Small intestine (tissue), 7 donors: ENCODE measurements at regions not wholly inside any gene's neighbourhood (a gene's known extent, or its start where the extent isn't known, plus 50 kb on each side); places are given as distances from the start of the nearest gene placed in this dataset.

ENCODE experiments used
- DNase-seq, 2 donors: peaks; one replicate each; pipeline versions ENCODE4 v3.0.0 to v3.0.0-alpha.2; 2013
- FAIRE-seq: peaks from 2 replicates; lab custom pipeline; 2012; peaks lifted over from hg19 to GRCh38; lab: Jason Lieb, UNC
- H3K27ac ChIP-seq, 3 donors: one replicate each; pipeline ENCODE4 v1.5.1; 2013; ENCODE audit warnings: low read length in 2 of 3, mild to moderate bottlenecking in 2 of 3, control low read depth in 1 of 3, inconsistent platforms in 1 of 3, low read depth in 1 of 3, moderate library complexity in 1 of 3
- H3K27me3 ChIP-seq, 3 donors: one replicate each; pipeline ENCODE4 v1.6.1; 2013; ENCODE audit warnings: low read length in 3 of 3, inconsistent platforms in 1 of 3; ENCODE audit not compliant: control insufficient read depth in 3 of 3, insufficient read depth in 3 of 3
- H3K36me3 ChIP-seq, 3 donors: one replicate each; pipeline ENCODE4 v1.6.1; 2013; ENCODE audit warnings: low read length in 3 of 3, inconsistent platforms in 1 of 3, low read depth in 1 of 3, mild to moderate bottlenecking in 1 of 3, moderate library complexity in 1 of 3; ENCODE audit not compliant: control insufficient read depth in 3 of 3, insufficient read depth in 2 of 3
- H3K4me1 ChIP-seq, 3 donors: one replicate each; pipeline ENCODE4 v1.6.1; 2013; ENCODE audit warnings: low read length in 2 of 3, inconsistent platforms in 1 of 3, low read depth in 1 of 3, mild to moderate bottlenecking in 1 of 3, moderate library complexity in 1 of 3; ENCODE audit not compliant: control insufficient read depth in 3 of 3, insufficient read depth in 2 of 3
- H3K4me3 ChIP-seq, 3 donors: one replicate each; pipeline ENCODE4 v1.5.1; 2013; ENCODE audit warnings: low read length in 3 of 3, control low read depth in 1 of 3, inconsistent platforms in 1 of 3, low read depth in 1 of 3, mild to moderate bottlenecking in 1 of 3, moderate library complexity in 1 of 3
- H3K9me3 ChIP-seq, 2 donors: one replicate each; pipeline ENCODE4 v1.6.1; 2013; ENCODE audit warnings: low read depth in 1 of 2, low read length in 1 of 2; ENCODE audit not compliant: control insufficient read depth in 2 of 2, insufficient read depth in 1 of 2
- WGBS, 3 donors: extraction: QIAGEN DNeasy Blood & Tissue Kit; methylation state at CpG; one replicate each; pipeline ENCODE4 v1.1.7; 2013; 5-methylcytosine and 5-hydroxymethylcytosine counted together
- donor health status: healthy with polysubstance abuse.
- donor health status: control.
- donor health status: control.
- donor health status: Bipolar disorder and iron deficiency.
- donor health status: healthy.

DNA sequence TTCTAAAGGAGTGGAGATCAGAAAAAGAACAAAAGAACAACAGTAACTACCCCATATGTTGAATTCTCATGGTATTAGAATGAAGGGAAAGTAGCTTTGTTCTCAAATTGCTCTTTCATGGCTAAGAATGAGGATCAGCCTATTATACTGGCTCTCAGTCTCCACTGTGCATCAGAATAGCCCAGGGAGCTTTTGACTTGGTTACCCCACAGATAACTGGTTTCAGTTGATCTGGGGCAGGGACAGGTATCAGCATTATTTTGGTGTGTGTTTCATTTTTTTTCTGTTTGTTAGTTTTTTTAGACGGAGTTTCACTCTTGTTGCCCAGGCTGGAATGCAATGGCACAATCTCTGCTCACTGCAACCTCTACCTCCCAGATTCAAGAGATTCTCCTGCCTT is 311.7 kb upstream of the TLE3 start:
- no peak for DNase-seq
- Histone ChIP-seq H3K4me1 (peaks cover 0 to 26% (median 5%) of the 10 kb centered on the region in 3 donors), H3K4me3 (no peak overlapping the region), H3K36me3 (no peaks in the 10 kb centered on the region), H3K27ac (no peak overlapping the region), H3K9me3 (peaks cover 0 to 22% of the 10 kb centered on the region in 2 donors), H3K27me3 (no peaks in the 10 kb centered on the region)
- no peak for FAIRE-seq
- WGBS, 3 donors = 82 to 85% (median 85%) methylated on average over 1 of the region's 1 CpG

DNA sequence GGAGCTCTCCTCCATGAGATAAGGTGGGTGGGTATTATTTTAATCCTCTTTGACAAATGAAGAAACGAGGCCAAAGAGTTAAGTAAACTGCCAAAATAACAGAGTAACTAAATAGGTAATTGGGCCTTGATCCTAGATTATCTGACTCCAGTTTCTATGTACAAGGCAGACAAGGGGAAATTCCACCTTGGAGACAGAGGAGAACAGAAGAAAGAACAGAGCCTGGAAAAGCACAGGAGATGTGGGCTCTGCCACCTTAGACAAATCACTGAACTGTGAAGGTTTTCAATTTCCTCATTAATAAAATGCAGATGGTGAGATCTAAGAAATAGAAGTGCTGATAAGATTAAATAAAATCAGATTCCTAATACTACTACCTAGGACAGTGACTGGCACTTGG is 310.2 kb upstream of the TLE3 start:
- no peak for FAIRE-seq
- 79 to 90% (median 82%) methylated on average over 1 of the region's 1 CpG for WGBS, 3 donors

DNA sequence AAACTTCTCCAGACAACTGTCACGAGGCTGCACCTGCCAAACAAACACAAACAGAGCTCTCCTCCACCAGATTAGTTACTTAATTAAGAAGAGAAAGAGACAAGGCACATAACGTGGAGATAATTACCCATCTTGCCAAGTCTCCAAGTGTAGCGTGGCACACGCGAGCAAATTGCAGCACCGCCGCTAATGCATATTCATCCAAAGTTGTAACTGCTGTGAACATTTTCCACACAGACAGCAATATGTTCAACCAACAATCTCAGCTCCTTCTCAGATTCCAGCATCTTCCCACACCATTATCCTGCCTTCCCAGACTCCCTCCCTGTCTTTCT is 309.6 kb upstream of the TLE3 start:
- H3K27ac ChIP-seq = no peak overlapping the region
- peaks cover 0 to 22% of the 10 kb centered on the region in 2 donors for H3K9me3 ChIP-seq
- no peak overlapping the region for H3K4me3 ChIP-seq
- peaks cover 0 to 12% (median 2%) of the 10 kb centered on the region in 3 donors for H3K27me3 ChIP-seq
- DNase-seq (no peak), FAIRE-seq (no peak)
- 75 to 78% (median 77%) methylated on average over 7 of the region's 7 CpGs for WGBS, 3 donors
- no peaks in the 10 kb centered on the region for H3K36me3 ChIP-seq
- peaks cover 0 to 19% (median 4%) of the 10 kb centered on the region in 3 donors for H3K4me1 ChIP-seq

More for the DNA sequence above, 310.2 kb upstream of the TLE3 start:
- no peaks in the 10 kb centered on the region for H3K36me3 ChIP-seq
- peaks cover 0 to 22% of the 10 kb centered on the region in 2 donors for H3K9me3 ChIP-seq
- H3K27ac ChIP-seq = no peak overlapping the region
- H3K4me1 ChIP-seq = peaks cover 0 to 25% (median 5%) of the 10 kb centered on the region in 3 donors
- DNase-seq = no peak
- H3K27me3 ChIP-seq = peaks cover 0 to 7% (median 2%) of the 10 kb centered on the region in 3 donors
- no peak overlapping the region for H3K4me3 ChIP-seq

DNA sequence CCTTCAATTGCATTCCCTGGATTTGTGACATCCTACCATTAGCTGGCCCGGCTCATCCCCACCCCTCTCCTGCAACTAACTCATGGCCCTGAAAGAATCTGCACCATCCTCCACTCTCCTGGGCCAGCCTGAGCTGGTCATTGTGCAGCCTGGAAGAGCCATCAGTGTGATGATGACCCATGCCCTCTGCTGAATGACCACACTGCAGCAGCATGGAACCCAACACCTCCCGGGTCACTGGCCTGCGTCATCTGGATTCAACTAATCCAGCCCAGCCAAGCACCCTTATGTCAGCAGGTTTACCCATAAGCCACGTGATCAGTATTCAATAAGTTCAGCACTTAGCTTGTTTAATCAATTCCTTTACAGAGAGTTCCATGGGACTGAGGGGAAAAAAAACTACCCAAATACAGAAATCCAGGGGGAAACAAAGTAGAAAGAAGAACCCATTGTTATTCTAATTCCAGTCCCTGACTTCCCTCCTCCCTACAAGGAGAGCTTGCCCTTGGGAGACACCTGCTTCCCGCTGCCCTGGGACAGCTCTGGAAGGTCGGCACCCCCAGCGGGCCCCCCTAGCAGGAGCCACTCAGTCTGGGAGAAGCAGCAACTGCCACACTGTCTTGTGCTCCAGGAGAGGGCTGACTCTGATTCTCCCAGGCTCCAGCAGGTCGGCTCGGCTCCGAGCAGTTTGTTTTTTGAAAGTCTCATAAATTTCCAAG is 309.1 kb upstream of the TLE3 start:
- FAIRE-seq = no peak
- Histone ChIP-seq H3K4me3 (no peak overlapping the region), H3K9me3 (peaks cover 0 to 19% of the 10 kb centered on the region in 2 donors), H3K4me1 (peaks cover 0 to 14% (median 0%) of the 10 kb centered on the region in 3 donors), H3K27me3 (peaks cover 0 to 12% (median 2%) of the 10 kb centered on the region in 3 donors), H3K36me3 (no peaks in the 10 kb centered on the region), H3K27ac (no peak overlapping the region)
- DNase-seq = no peak
- 67 to 85% (median 68%) methylated on average over 10 of the region's 10 CpGs for WGBS, 3 donors

DNA sequence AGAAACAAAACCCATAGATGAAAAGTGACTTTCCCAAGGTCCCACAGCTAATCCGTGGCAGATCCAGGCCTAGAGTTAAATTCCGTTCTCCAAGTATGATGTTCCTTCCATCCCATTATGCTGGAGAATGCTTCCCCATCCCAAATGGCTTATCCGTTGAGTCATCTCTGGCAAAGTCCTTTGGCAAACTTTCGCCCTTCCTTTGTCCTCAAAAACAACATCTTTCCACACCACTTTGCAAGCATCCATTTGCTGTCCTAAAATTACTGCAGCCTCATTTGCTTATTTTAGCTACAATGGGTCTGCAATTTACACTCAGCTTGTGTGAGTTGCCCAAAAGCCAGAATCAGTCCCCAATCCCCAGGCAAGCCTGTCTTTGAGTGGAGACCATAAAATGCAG is 304.0 kb upstream of the TLE3 start:
- Histone ChIP-seq H3K27me3 (peaks cover 0 to 12% (median 2%) of the 10 kb centered on the region in 3 donors), H3K36me3 (no peaks in the 10 kb centered on the region), H3K4me1 (peaks cover 0 to 10% (median 2%) of the 10 kb centered on the region in 3 donors), H3K4me3 (no peak overlapping the region), H3K9me3 (peaks cover 0 to 2% of the 10 kb centered on the region in 2 donors), H3K27ac (no peak overlapping the region)
- DNase-seq = no peak
- WGBS, 3 donors = 82 to 93% (median 91%) methylated on average over 4 of the region's 4 CpGs
- FAIRE-seq = no peak

DNA sequence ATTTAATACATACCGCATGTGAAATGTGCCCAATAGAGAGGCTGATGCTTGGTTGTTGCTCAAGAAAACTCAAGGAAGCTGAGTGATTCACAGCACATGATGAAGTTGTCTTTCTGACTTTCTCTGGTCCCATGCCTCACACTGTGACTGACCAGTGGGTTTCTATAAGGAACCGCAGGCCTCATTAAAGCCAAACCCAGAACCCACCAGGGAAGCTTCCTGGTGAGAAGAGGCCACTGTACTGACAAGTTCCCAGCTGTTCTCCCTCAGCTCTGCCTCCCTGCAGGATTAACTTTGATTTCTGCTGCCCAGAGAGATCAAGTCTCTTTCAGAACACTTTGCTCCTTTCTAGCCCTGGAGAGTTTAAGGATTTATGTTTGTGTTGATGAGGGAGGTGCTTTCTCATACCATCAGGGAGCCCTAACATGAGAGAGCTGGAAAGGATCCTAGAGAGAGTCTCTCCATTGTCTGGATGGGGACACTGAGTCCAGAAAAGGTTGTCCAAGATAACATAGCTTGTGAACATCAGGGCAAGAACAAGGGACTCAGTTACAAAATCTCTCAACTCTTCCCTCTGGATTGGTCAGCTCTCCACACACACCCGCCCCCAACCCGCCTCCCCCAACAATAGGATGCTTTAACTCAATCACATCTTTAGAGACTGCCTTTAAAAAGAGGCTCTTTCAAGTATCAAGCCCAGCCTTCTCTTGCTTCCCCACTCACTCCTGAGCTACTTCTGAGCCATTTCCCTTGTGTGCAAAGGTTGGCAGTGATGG is 303.2 kb upstream of the TLE3 start:
- H3K27me3 ChIP-seq = peaks cover 0 to 12% (median 2%) of the 10 kb centered on the region in 3 donors
- DNase-seq (no peak), FAIRE-seq (no peak)
- H3K36me3 ChIP-seq = no peaks in the 10 kb centered on the region
- H3K27ac ChIP-seq = no peak overlapping the region
- 89 to 96% (median 92%) methylated on average over 4 of the region's 4 CpGs for WGBS, 3 donors
- H3K9me3 ChIP-seq = peaks cover 0 to 2% of the 10 kb centered on the region in 2 donors
- H3K4me1 ChIP-seq = peaks cover 0 to 10% (median 2%) of the 10 kb centered on the region in 3 donors
- H3K4me3 ChIP-seq = no peak overlapping the region

DNA sequence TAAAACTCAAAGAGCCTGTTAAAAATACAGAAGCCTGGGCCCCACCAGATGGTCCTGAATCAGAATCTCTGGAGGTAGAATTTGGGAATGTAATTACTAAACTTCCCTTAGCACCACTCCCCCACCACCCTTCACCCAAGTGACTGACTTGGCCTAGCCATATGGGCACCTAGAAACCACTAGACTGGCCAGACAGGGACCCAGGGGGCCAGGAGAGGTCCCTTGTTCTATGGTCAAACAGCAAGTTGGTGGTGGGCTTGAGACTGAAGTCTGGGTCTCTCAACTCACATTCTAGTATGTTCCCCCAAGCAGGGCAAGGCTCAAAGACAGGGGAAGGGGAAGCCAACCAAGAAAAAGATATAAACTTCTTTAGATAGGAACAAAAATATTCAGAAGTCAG is 301.5 kb upstream of the TLE3 start:
- Histone ChIP-seq H3K9me3 (no peaks in the 10 kb centered on the region), H3K27me3 (peaks cover 0 to 18% (median 2%) of the 10 kb centered on the region in 3 donors), H3K4me3 (no peak overlapping the region), H3K36me3 (no peaks in the 10 kb centered on the region), H3K4me1 (peaks cover 0 to 10% (median 2%) of the 10 kb centered on the region in 3 donors), H3K27ac (no peak overlapping the region)
- DNase-seq (no peak), FAIRE-seq (no peak)

DNA sequence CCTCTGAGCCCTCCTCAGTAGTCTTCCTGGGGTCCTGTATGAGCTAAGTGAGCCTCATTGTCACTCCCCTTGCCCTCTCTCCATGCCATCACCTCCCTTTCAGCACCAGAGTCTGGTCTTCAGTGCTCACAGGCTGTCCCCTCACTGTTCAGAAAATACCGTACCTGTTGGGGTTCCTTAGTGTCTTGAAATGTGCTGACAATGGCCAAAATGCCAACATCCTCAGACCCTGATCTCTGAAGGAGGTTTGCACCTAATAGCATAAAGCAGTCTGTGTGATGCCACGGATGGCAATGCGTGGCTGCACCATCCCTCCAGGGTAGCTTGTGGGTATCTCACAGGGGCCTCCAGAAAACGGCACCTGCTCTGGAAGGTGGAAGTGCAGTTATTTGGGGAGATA is 301.0 kb upstream of the TLE3 start:
- peaks cover 0 to 10% (median 2%) of the 10 kb centered on the region in 3 donors for H3K4me1 ChIP-seq
- no peak overlapping the region for H3K4me3 ChIP-seq
- DNase-seq = no peak
- H3K36me3 ChIP-seq = no peaks in the 10 kb centered on the region
- no peaks in the 10 kb centered on the region for H3K9me3 ChIP-seq
- H3K27ac ChIP-seq = peak overlapping the region in 1 of 3 donors; percentile 8
- FAIRE-seq = no peak
- WGBS, 3 donors = 94 to 96% (median 96%) methylated on average over 4 of the region's 4 CpGs
- peaks cover 0 to 16% (median 0%) of the 10 kb centered on the region in 3 donors for H3K27me3 ChIP-seq
